Inflammatory macrophage treated with lipopolysaccharide for 1 hour (primary cell): ENCODE measurements at regions not wholly inside any gene's neighbourhood (a gene's known extent, or its start where the extent isn't known, plus 50 kb on each side); places are given as distances from the start of the nearest gene placed in this dataset.

Experiments
- DNase-seq, 2 donors: peaks; one replicate each; pipeline ENCODE4 v3.0.0-alpha.2; 2020 to 2022

- no peak for DNase-seq
Measured at GRCh38 chr4:24666816-24667477, 82.6 kb upstream of the DHX15 start.

DNA sequence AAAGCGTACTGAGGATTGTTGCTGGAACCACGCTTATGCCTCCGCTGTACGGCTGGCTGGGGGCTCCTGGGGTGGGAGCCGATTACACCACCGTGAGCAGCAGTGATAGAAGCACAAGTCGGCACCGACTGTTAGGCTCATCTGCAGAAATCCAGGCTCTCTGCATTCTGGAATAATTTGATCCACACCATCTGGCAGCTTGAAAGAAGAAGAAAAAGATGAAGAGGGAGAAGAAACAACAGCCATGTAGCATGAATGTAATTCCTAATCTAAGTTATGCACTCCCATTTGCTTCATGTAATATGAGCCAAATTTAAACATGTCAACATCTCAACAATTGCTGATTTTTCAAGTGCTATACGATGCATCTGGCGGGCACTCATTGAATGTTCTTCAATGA lies 84.6 kb upstream of the DHX15 start:
- no peak for DNase-seq

- no peak for DNase-seq
Measured at GRCh38 chr4:24669751-24670150, 85.4 kb upstream of the DHX15 start.

- DNase-seq: peak; percentile 45 to 71
Measured at GRCh38 chr4:24671849-24672248, 87.5 kb upstream of the DHX15 start.

GRCh38 chr4:24672880-24673279 lies 88.5 kb upstream of the DHX15 start:
- no peak for DNase-seq

GRCh38 chr4:24674279-24674678 lies 89.9 kb upstream of the DHX15 start:
- no peak for DNase-seq

DNA sequence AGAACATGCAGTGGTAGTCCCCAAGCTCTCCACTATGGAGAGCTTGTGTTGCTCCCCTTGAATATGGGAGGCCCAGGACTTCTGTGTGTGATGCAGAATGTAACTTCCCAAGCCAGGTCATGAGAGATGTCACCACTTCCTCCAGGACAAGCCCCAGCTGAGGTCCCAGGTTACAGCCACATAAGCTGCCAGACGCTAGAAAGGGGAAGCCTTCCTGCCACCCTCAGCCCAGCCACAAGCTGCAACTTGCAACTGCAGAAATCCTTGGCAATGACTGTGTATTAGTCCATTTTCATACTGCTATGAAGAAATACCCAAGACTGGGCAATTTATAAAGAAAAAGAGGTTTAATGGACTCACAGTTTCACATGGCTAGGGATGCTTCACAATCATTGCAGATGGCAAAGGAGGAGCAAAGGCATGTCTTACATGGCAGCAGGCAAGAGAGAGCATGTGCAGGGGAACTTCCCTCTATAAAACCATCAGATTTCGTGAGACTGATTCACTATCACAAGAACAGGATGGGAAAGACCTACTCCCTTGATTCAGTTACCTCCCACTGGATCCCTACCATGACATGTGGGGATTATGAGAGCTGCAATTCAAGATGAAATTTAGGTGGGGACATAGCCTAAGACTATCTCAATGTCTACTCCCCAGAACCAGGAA lies 91.5 kb upstream of the DHX15 start:
- peak; percentile 49 to 73 for DNase-seq

DNA sequence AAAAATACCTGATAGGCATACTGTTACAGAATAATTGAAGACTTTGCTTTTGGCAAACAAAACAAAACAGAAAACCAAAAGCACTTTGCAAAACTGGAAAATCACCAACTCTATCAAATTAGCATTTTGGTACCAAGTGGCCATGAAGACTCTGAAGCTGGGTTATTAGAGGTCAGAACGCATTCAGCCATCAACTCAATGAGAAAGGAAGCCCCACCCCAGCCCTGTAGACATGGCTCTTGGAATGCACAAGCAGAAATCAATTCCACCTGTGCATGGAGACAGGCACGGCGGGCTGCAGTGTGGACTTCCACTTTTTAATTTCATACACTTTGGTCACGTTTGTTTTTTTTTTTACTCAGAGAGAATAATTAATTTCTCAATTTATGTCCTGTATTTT lies 93.6 kb upstream of the DHX15 start:
- DNase-seq: no peak

- DNase-seq: no peak
Measured at GRCh38 chr4:24680746-24681448, 96.5 kb upstream of the DHX15 start.

GRCh38 chr4:24683116-24683515 lies 98.8 kb upstream of the DHX15 start:
- peak in 1 of 2 donors; percentile 25 for DNase-seq

GRCh38 chr4:24686866-24687692 lies 102.7 kb upstream of the DHX15 start:
- peak; percentile 1 to 54 for DNase-seq

GRCh38 chr4:24688453-24688852 lies 104.1 kb upstream of the DHX15 start:
- DNase-seq: no peak

DNA sequence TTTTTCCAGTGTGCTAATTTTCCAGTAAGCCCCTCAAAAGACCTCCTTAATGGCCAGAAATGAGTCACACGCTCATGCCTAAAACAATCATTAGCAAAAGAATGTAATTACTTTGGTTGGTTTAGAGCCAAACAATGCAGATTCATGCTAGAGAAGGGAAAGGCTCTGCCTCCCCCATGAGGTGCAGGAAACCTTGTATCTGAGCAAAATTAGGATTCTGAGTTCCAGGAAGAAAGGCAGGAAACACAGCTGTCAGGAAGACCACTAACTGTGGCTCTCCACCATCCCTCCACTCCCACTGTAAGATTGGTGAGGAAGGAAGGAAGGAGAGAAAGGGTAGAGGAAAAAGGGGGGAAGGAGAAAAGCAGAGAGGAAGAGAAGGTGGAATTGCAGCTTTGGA lies 104.9 kb upstream of the DHX15 start:
- DNase-seq: no peak

GRCh38 chr4:24690436-24690835 lies 104.9 kb upstream of the SOD3 start:
- no peak for DNase-seq

- peak in 1 of 2 donors; percentile 21 for DNase-seq
Measured at GRCh38 chr4:24693636-24694035, 101.7 kb upstream of the SOD3 start.

- no peak for DNase-seq
Measured at GRCh38 chr4:24700118-24700517, 95.3 kb upstream of the SOD3 start.

GRCh38 chr4:24701683-24702082 lies 93.7 kb upstream of the SOD3 start:
- no peak for DNase-seq

- DNase-seq: no peak
Measured at GRCh38 chr4:24702281-24702680, 93.1 kb upstream of the SOD3 start.

- no peak for DNase-seq
Measured at GRCh38 chr4:24703298-24703697, 92.1 kb upstream of the SOD3 start.

GRCh38 chr4:24704149-24704548 lies 91.2 kb upstream of the SOD3 start:
- no peak for DNase-seq

DNA sequence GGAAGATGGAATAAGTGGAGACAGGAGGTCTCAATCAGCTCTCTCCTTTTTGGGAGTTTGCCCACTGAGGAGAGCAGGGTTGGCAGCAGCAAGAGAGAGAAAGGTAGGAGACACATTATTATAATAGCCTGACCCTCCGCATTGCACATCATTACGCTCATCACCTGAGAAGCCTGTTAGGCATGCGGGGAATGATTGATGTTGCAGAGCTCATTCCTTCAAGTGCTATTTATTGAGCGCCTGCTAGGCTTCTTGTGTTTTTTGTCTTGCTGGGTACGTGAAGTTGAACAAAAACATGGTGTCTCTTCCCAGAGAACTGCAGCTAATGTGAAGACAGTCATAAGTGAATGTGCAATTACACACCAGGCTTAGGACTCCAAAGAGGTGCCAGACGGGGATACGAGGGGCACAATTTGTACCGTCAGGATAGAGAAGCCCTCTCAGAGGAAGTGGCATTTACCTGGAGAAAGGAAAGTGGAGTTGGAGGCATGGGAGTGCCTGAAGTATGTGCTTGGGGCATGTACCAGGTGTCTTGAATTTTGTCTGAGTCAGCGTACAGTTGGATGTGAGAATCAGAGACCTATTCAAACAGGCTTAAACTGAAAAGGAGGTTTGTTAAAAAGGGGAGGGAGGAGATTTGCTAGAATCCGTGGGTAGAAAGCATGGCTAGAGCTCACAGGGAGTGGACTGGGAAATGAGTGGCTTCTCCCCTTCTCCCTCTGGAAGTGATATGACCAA lies 90.2 kb upstream of the SOD3 start:
- no peak for DNase-seq

DNA sequence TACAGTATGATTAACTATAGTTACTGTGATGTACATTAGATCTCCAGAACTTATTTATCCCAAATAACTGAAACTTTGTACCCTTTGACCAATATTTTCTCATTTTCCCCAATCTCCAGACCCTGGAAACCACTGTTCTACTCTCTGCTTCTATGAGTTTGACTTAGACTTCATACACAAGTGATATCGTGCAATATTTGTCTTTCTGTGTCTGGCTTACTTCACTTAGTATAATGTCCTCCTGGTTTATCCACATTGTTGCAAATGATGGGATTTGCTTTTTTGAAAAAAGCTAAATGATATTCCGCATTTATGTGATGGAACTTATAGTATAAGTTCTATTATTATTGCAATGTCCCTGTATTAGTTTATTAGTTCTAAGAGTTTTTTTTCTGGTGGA lies 81.8 kb upstream of the SOD3 start:
- DNase-seq: no peak

- DNase-seq: no peak
Measured at GRCh38 chr4:24719615-24720014, 75.8 kb upstream of the SOD3 start.
